ENCODE measurements at regions not wholly inside any gene's neighbourhood (a gene's known extent, or its start where the extent isn't known, plus 50 kb on each side); places are given as distances from the start of the nearest gene placed in this dataset.

DNA sequence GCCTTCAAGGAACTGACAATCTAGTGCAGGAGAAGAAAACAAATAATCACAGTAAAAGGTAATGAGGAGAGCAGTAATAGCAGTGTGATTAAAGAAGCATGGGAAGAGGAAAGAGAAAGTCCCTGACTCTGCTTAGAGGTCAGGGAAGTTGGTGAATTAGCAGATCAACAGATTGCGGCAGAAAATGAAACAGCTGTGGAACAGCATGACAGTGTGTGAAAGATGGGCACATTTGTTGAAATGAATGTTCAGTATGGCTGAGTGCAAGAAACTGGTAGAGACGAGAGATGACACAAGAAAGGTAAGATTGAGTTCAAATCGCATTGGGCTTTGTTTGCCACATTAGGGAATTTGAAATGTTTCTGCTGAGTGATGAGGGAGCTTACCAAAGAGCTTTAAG is 63.7 kb upstream of the RASSF8 start:
- no peak overlapping the region for H3K27ac ChIP-seq (ENCODE audit: control insufficient read depth, insufficient read depth, low read length)
- DNase-seq (ENCODE audit: low read depth, low spot score): no peak
- H3K9ac ChIP-seq (ENCODE audit: control insufficient read depth, extremely low read depth, insufficient read depth, low read length): no peak overlapping the region
- H3K9me1 ChIP-seq (ENCODE audit: control insufficient read depth, extremely low read depth, insufficient read depth, low read length): no peaks in the 10 kb centered on the region
- TF ChIP-seq, protein P1, sequence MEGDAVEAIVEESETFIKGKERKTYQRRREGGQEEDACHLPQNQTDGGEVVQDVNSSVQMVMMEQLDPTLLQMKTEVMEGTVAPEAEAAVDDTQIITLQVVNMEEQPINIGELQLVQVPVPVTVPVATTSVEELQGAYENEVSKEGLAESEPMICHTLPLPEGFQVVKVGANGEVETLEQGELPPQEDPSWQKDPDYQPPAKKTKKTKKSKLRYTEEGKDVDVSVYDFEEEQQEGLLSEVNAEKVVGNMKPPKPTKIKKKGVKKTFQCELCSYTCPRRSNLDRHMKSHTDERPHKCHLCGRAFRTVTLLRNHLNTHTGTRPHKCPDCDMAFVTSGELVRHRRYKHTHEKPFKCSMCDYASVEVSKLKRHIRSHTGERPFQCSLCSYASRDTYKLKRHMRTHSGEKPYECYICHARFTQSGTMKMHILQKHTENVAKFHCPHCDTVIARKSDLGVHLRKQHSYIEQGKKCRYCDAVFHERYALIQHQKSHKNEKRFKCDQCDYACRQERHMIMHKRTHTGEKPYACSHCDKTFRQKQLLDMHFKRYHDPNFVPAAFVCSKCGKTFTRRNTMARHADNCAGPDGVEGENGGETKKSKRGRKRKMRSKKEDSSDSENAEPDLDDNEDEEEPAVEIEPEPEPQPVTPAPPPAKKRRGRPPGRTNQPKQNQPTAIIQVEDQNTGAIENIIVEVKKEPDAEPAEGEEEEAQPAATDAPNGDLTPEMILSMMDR (optimal IDR thresholded peaks at IDR 0.05 in 1 of 3, IDR thresholded peaks at IDR 0.05 in 1 of 3, conservative IDR thresholded peaks at IDR 0.05 in 1 of 3; ENCODE audit: extremely low read depth in 1 of 3, insufficient read depth in 2 of 3, low read length in 3 of 3): no peak
- no peaks in the 10 kb centered on the region for H4K20me1 ChIP-seq (ENCODE audit: control insufficient read depth, extremely low read depth, insufficient read depth, low read length)
- H3K9me3 ChIP-seq (ENCODE audit: control insufficient read depth, low read depth, low read length): peaks cover 2% of the 10 kb centered on the region
- H3K27me3 ChIP-seq (ENCODE audit: control insufficient read depth, extremely low read depth, insufficient read depth, low read length): no peaks in the 10 kb centered on the region
- no peaks in the 10 kb centered on the region for H3K36me3 ChIP-seq (ENCODE audit: control insufficient read depth in 2 of 2, extremely low read depth in 1 of 2, insufficient read depth in 2 of 2, low read length in 2 of 2)
- peaks cover 5% of the 10 kb centered on the region for H3K4me1 ChIP-seq (ENCODE audit: control insufficient read depth, extremely low read depth, insufficient read depth, low read length)
- no peak overlapping the region for H3K4me2 ChIP-seq (ENCODE audit: control insufficient read depth, extremely low read depth, insufficient read depth, low read depth, low read length)
- H2AFZ ChIP-seq (ENCODE audit: control insufficient read depth, low read length): no peak overlapping the region
- FAIRE-seq: no peak
- H3K4me3 ChIP-seq (ENCODE audit: control insufficient read depth in 2 of 3, extremely low read depth in 1 of 3, insufficient read depth in 2 of 3, low read depth in 1 of 3, low read length in 3 of 3): no peak overlapping the region
- dilution Hi-C loops (cut with MboI; ENCODE audit: extremely low pct_ligation_motif_present, low sequenced_read_pairs): no loop called here
- no peaks in the 10 kb centered on the region for H3K79me2 ChIP-seq (ENCODE audit: control insufficient read depth, insufficient read depth, low read length)

- H3K27ac ChIP-seq (ENCODE audit: control insufficient read depth, insufficient read depth, low read length): no peak overlapping the region
- dilution Hi-C loops (cut with MboI; ENCODE audit: extremely low pct_ligation_motif_present, low sequenced_read_pairs): no loop called here
- H3K9me1 ChIP-seq (ENCODE audit: control insufficient read depth, extremely low read depth, insufficient read depth, low read length): no peaks in the 10 kb centered on the region
- TF ChIP-seq, protein P1 (optimal IDR thresholded peaks at IDR 0.05 in 1 of 3, IDR thresholded peaks at IDR 0.05 in 1 of 3, conservative IDR thresholded peaks at IDR 0.05 in 1 of 3; ENCODE audit: extremely low read depth in 1 of 3, insufficient read depth in 2 of 3, low read length in 3 of 3): no peak
- TF ChIP-seq EZH2 (IDR thresholded peaks at IDR 0.05; ENCODE audit: low read length): no peak
- no peaks in the 10 kb centered on the region for H3K79me2 ChIP-seq (ENCODE audit: control insufficient read depth, insufficient read depth, low read length)
- no peak overlapping the region for H3K4me3 ChIP-seq (ENCODE audit: control insufficient read depth in 2 of 3, extremely low read depth in 1 of 3, insufficient read depth in 2 of 3, low read depth in 1 of 3, low read length in 3 of 3)
- H3K36me3 ChIP-seq (ENCODE audit: control insufficient read depth in 2 of 2, extremely low read depth in 1 of 2, insufficient read depth in 2 of 2, low read length in 2 of 2): no peaks in the 10 kb centered on the region
- H3K4me1 ChIP-seq (ENCODE audit: control insufficient read depth, extremely low read depth, insufficient read depth, low read length): no peaks in the 10 kb centered on the region
- FAIRE-seq: no peak
- H3K9ac ChIP-seq (ENCODE audit: control insufficient read depth, extremely low read depth, insufficient read depth, low read length): no peak overlapping the region
- DNase-seq (ENCODE audit: low read depth, low spot score): no peak
- H4K20me1 ChIP-seq (ENCODE audit: control insufficient read depth, extremely low read depth, insufficient read depth, low read length): no peaks in the 10 kb centered on the region
- H3K4me2 ChIP-seq (ENCODE audit: control insufficient read depth, extremely low read depth, insufficient read depth, low read depth, low read length): no peak overlapping the region
- no peaks in the 10 kb centered on the region for H3K27me3 ChIP-seq (ENCODE audit: control insufficient read depth, extremely low read depth, insufficient read depth, low read length)
- no peak overlapping the region for H2AFZ ChIP-seq (ENCODE audit: control insufficient read depth, low read length)
- H3K9me3 ChIP-seq (ENCODE audit: control insufficient read depth, low read depth, low read length): no peaks in the 10 kb centered on the region
These were observed 61.5 kb upstream of the RASSF8 start for GRCh38 chr12:25896981-25897380.
